Left lung (tissue), 4 donors: ENCODE measurements at regions not wholly inside any gene's neighbourhood (a gene's known extent, or its start where the extent isn't known, plus 50 kb on each side); places are given as distances from the start of the nearest gene placed in this dataset.

Source experiments
- ATAC-seq: fragments of 200-7000 bp; cut with Tn5 transposase; one replicate; pipeline ENCODE4 v1.9.1; 2020; ENCODE audit warnings: moderate library complexity
- DNase-seq, 4 donors: peaks; one replicate each; pipeline ENCODE4 v3.0.0-alpha.2; 2013 to 2020
- H3K27ac ChIP-seq, 2 donors: fragments of 200-600 bp; sonication (generic) in 1 of 2; one replicate each; pipeline versions ENCODE4 v1.5.0 to v1.8.0; 2020 to 2021
- H3K27me3 ChIP-seq, 2 donors: fragments of 200-600 bp; sonication (generic) in 1 of 2; one replicate each; pipeline versions ENCODE4 v1.5.0 to v1.8.0; 2020 to 2021
- H3K36me3 ChIP-seq, 2 donors: fragments of 200-600 bp; sonication (generic) in 1 of 2; one replicate each; pipeline versions ENCODE4 v1.5.0 to v1.8.0; 2020 to 2021
- H3K4me1 ChIP-seq, 2 donors: fragments of 200-600 bp; one replicate each; pipeline ENCODE4 v1.8.0; 2021
- H3K4me3 ChIP-seq, 2 donors: fragments of 200-600 bp; sonication (generic) in 1 of 2; one replicate each; pipeline versions ENCODE4 v1.5.0 to v1.8.0; 2020 to 2021; ENCODE audit warnings: mild to moderate bottlenecking in 1 of 2
- H3K9me3 ChIP-seq, 2 donors: fragments of 200-600 bp; sonication (generic) in 1 of 2; one replicate each; pipeline versions ENCODE4 v1.5.0 to v1.8.0; 2020 to 2021
- intact Hi-C, 2 donors: fragments of 100-400 bp; cut with DNase I; formaldehyde crosslinking; loops; one replicate each; pipeline versions ENCODE4 v1.11.2 to v1.14.2; 2022
- TF ChIP-seq, protein P1 (sequence below), 2 donors: fragments of 200-600 bp; sonication (generic) in 1 of 2; IDR thresholded peaks; one replicate each; pipeline versions ENCODE4 v1.5.0 to v1.8.0; 2021; ENCODE audit warnings: antibody characterized with exemption in 2 of 2
- donor health status: DM: no; HTN: yes; CAD: no.
- donor health status: DM: no; HTN: no; CAD: no.

GRCh38 chr2:41078341-41078740 is 626.5 kb upstream of the SLC8A1 start:
- DNase-seq (no peak), ATAC-seq (no peak)
- H3K27me3 ChIP-seq = no peaks in the 10 kb centered on the region
- intact Hi-C loops = no loop called here
- no peak overlapping the region for H3K27ac ChIP-seq
- H3K36me3 ChIP-seq = no peaks in the 10 kb centered on the region
- no peak overlapping the region for H3K4me3 ChIP-seq
- peaks cover 0 to 9% of the 10 kb centered on the region in 2 donors for H3K9me3 ChIP-seq
- TF ChIP-seq, protein P1, sequence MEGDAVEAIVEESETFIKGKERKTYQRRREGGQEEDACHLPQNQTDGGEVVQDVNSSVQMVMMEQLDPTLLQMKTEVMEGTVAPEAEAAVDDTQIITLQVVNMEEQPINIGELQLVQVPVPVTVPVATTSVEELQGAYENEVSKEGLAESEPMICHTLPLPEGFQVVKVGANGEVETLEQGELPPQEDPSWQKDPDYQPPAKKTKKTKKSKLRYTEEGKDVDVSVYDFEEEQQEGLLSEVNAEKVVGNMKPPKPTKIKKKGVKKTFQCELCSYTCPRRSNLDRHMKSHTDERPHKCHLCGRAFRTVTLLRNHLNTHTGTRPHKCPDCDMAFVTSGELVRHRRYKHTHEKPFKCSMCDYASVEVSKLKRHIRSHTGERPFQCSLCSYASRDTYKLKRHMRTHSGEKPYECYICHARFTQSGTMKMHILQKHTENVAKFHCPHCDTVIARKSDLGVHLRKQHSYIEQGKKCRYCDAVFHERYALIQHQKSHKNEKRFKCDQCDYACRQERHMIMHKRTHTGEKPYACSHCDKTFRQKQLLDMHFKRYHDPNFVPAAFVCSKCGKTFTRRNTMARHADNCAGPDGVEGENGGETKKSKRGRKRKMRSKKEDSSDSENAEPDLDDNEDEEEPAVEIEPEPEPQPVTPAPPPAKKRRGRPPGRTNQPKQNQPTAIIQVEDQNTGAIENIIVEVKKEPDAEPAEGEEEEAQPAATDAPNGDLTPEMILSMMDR (IDR thresholded peaks at IDR 0.05) = no peak
- H3K4me1 ChIP-seq = no peaks in the 10 kb centered on the region

GRCh38 chr2:41079011-41079410 is 627.1 kb upstream of the SLC8A1 start:
- DNase-seq (no peak), ATAC-seq (no peak)
- no peak overlapping the region for H3K4me3 ChIP-seq
- TF ChIP-seq, protein P1 (IDR thresholded peaks at IDR 0.05) = no peak
- H3K36me3 ChIP-seq = no peaks in the 10 kb centered on the region
- no peaks in the 10 kb centered on the region for H3K4me1 ChIP-seq
- peaks cover 0 to 9% of the 10 kb centered on the region in 2 donors for H3K9me3 ChIP-seq
- no peaks in the 10 kb centered on the region for H3K27me3 ChIP-seq
- intact Hi-C loops = no loop called here
- no peak overlapping the region for H3K27ac ChIP-seq

- Histone ChIP-seq H3K9me3 (peaks cover 0 to 9% of the 10 kb centered on the region in 2 donors), H3K4me3 (no peak overlapping the region), H3K36me3 (no peaks in the 10 kb centered on the region), H3K27ac (no peak overlapping the region), H3K27me3 (no peaks in the 10 kb centered on the region), H3K4me1 (no peaks in the 10 kb centered on the region)
- ATAC-seq (no peak), DNase-seq (no peak)
- TF ChIP-seq, protein P1 (IDR thresholded peaks at IDR 0.05) = no peak
- intact Hi-C loops = no loop called here
Observed at GRCh38 chr2:41084321-41084720, 632.4 kb upstream of the SLC8A1 start.

GRCh38 chr2:41087946-41088345 is 636.1 kb upstream of the SLC8A1 start:
- no peak for ATAC-seq
- intact Hi-C loops = no loop called here
- H3K9me3 ChIP-seq = no peaks in the 10 kb centered on the region
- TF ChIP-seq, protein P1 (IDR thresholded peaks at IDR 0.05) = no peak
- no peak overlapping the region for H3K4me3 ChIP-seq
- no peaks in the 10 kb centered on the region for H3K4me1 ChIP-seq
- no peak overlapping the region for H3K27ac ChIP-seq
- no peaks in the 10 kb centered on the region for H3K36me3 ChIP-seq
- H3K27me3 ChIP-seq = no peaks in the 10 kb centered on the region
- DNase-seq = no peak

DNA sequence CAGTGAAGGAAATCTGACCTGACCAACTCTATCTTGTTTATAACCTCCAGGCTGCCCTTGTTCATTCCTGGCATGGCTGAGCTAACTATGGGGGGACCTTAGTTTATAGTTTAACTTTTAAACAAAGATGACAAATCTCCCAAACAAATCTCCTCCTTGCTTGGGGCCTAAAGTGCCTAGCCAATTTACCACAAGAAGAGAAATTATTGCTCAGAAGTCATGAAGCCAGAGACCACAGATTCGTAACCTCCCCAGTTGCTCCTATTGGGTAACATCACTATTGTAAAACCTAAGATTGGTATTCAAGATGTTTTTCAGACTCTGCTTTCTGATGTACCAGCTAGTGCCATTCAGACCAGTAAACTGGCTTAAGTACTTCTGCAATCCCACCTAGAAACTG is 649.4 kb upstream of the SLC8A1 start:
- DNase-seq (no peak), ATAC-seq (no peak)
- no peaks in the 10 kb centered on the region for H3K4me1 ChIP-seq
- H3K27ac ChIP-seq = no peak overlapping the region
- no peak overlapping the region for H3K4me3 ChIP-seq
- no peaks in the 10 kb centered on the region for H3K9me3 ChIP-seq
- no peaks in the 10 kb centered on the region for H3K27me3 ChIP-seq
- no peaks in the 10 kb centered on the region for H3K36me3 ChIP-seq
- TF ChIP-seq, protein P1 (IDR thresholded peaks at IDR 0.05) = no peak
- intact Hi-C loops = no loop called here
